ENCODE measurements at regions not wholly inside any gene's neighbourhood (a gene's known extent, or its start where the extent isn't known, plus 50 kb on each side); places are given as distances from the start of the nearest gene placed in this dataset.
A peak's percentile ranks its signal among the peaks of the same experiment; 100 is the strongest.

DNA sequence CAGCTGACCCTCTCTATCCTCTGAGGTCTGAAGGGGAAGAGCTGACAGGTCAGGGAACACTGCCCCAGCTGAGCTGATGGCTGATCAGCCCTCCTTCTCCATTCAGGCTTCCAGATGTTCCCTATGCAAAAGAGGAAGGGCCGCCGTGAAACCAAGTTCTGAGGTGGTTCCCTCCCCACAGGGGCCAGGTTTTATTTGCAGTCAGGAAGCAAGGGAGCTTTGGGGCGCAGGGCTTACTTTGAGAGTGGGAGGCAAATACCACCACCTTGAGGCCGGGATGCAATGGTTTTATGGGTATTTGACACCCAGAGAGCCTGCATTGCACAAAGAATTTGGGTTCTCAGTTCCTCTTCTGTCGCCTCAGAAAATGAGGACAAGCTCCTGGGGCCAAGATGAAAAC is 186.9 kb downstream of the ARRDC4 start:
- Histone ChIP-seq H3K4me2 (no peak overlapping the region), H3K9me3 (no peaks in the 10 kb centered on the region), H3K27ac (no peak overlapping the region), H3K4me3 (no peak overlapping the region), H3K4me1 (no peaks in the 10 kb centered on the region)
- WGBS (ENCODE audit: missing lambda C conversion rate): 17% methylated on average over 5 of the region's 5 CpGs
- ATAC-seq: no peak
- ChIA-PET CTCF (interaction anchor here (1.1 to 1.3 kb wide), 2 partner anchors 20 to 31 kb away, joined by 3 to 5 read pairs; no protein-coding TSS in a partner anchor), POLR2A (no interaction called here)
- DNase-seq (ENCODE audit: low read depth in 1 of 2, low spot score in 1 of 2): no peak
- no peak for FAIRE-seq
- TF ChIP-seq FOSB (CRISPR knock-in tag; IDR thresholded peaks at IDR 0.05) (no peak), RCOR1 (IDR thresholded peaks at IDR 0.05; ENCODE audit: low read depth, low read length) (no peak), POLR2A (IDR thresholded peaks at IDR 0.05; ENCODE audit: low read length) (no peak), GATA3 (IDR thresholded peaks at IDR 0.05; ENCODE audit: borderline replicate concordance) (no peak), HOXA7 (CRISPR knock-in tag; IDR thresholded peaks at IDR 0.05) (no peak), EHMT2 (IDR thresholded peaks at IDR 0.05; ENCODE audit: low read depth) (no peak), NPAS2 (CRISPR knock-in tag; IDR thresholded peaks at IDR 0.05; ENCODE audit: borderline replicate concordance) (no peak), ZFP36 (IDR thresholded peaks at IDR 0.05; ENCODE audit: borderline replicate concordance, partially characterized antibody) (no peak), TFCP2L1 (CRISPR knock-in tag; IDR thresholded peaks at IDR 0.05) (no peak), NR3C1 (IDR thresholded peaks at IDR 0.05) (no peak), PHF8 (IDR thresholded peaks at IDR 0.05; ENCODE audit: borderline replicate concordance, low read depth) (no peak), FOSL2 (IDR thresholded peaks at IDR 0.05) (no peak), FOSL2 (CRISPR knock-in tag; IDR thresholded peaks at IDR 0.05) (no peak), ZNF302 (CRISPR knock-in tag; IDR thresholded peaks at IDR 0.05) (no peak), KDM1A (IDR thresholded peaks at IDR 0.05; ENCODE audit: low read depth) (no peak), RAD21 (conservative IDR thresholded peaks at IDR 0.05 in 1 of 2, IDR thresholded peaks at IDR 0.05 in 1 of 2) (no peak), NFE2L2 (conservative IDR thresholded peaks at IDR 0.05; ENCODE audit: low read length) (no peak), JUN (IDR thresholded peaks at IDR 0.05) (no peak)
- TF ChIP-seq, protein P1, sequence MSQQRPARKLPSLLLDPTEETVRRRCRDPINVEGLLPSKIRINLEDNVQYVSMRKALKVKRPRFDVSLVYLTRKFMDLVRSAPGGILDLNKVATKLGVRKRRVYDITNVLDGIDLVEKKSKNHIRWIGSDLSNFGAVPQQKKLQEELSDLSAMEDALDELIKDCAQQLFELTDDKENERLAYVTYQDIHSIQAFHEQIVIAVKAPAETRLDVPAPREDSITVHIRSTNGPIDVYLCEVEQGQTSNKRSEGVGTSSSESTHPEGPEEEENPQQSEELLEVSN (IDR thresholded peaks at IDR 0.05; ENCODE audit: borderline replicate concordance, low read depth): no peak
- TF ChIP-seq, protein P2, sequence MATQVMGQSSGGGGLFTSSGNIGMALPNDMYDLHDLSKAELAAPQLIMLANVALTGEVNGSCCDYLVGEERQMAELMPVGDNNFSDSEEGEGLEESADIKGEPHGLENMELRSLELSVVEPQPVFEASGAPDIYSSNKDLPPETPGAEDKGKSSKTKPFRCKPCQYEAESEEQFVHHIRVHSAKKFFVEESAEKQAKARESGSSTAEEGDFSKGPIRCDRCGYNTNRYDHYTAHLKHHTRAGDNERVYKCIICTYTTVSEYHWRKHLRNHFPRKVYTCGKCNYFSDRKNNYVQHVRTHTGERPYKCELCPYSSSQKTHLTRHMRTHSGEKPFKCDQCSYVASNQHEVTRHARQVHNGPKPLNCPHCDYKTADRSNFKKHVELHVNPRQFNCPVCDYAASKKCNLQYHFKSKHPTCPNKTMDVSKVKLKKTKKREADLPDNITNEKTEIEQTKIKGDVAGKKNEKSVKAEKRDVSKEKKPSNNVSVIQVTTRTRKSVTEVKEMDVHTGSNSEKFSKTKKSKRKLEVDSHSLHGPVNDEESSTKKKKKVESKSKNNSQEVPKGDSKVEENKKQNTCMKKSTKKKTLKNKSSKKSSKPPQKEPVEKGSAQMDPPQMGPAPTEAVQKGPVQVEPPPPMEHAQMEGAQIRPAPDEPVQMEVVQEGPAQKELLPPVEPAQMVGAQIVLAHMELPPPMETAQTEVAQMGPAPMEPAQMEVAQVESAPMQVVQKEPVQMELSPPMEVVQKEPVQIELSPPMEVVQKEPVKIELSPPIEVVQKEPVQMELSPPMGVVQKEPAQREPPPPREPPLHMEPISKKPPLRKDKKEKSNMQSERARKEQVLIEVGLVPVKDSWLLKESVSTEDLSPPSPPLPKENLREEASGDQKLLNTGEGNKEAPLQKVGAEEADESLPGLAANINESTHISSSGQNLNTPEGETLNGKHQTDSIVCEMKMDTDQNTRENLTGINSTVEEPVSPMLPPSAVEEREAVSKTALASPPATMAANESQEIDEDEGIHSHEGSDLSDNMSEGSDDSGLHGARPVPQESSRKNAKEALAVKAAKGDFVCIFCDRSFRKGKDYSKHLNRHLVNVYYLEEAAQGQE (IDR thresholded peaks at IDR 0.05): no peak
- TF ChIP-seq, protein P3, sequence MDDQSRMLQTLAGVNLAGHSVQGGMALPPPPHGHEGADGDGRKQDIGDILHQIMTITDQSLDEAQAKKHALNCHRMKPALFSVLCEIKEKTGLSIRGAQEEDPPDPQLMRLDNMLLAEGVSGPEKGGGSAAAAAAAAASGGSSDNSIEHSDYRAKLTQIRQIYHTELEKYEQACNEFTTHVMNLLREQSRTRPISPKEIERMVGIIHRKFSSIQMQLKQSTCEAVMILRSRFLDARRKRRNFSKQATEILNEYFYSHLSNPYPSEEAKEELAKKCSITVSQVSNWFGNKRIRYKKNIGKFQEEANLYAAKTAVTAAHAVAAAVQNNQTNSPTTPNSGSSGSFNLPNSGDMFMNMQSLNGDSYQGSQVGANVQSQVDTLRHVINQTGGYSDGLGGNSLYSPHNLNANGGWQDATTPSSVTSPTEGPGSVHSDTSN (IDR thresholded peaks at IDR 0.05): no peak

DNA sequence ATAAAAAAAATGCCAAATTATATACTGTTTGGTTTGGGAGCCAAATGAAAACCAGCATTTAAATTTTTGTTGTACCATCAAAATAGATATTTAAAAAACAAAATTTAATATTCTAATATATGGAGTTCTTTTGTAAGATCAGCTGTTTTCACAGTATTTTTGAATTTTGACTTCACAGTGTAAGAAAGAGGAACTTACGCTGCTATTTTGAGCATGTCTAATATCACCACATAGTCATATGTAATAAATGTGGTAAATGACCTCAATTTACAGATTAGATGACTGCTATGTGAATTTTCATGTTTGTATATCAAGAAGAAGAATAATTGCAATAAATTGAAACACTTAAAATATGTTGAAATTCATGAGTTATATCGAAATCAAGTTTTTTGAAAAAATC is 189.6 kb downstream of the ARRDC4 start:
- FAIRE-seq (peak; percentile 18), DNase-seq (ENCODE audit: low read depth in 1 of 2, low spot score in 1 of 2) (no peak), ATAC-seq (no peak)
- ChIA-PET POLR2A (no interaction called here), CTCF (no interaction called here)
- no peak overlapping the region for H3K4me2 ChIP-seq
- H3K27ac ChIP-seq: no peak overlapping the region
- no peak for TF ChIP-seq MAFK (IDR thresholded peaks at IDR 0.05; ENCODE audit: partially characterized antibody)
- TF ChIP-seq HOXA7 (CRISPR knock-in tag; IDR thresholded peaks at IDR 0.05): no peak
- no peaks in the 10 kb centered on the region for H3K4me1 ChIP-seq
- no peak overlapping the region for H3K4me3 ChIP-seq
- 3% methylated on average over 2 of the region's 2 CpGs for WGBS (ENCODE audit: missing lambda C conversion rate)
- no peaks in the 10 kb centered on the region for H3K9me3 ChIP-seq

Measured in A549 (cell line).